K562 (cell line): ENCODE measurements at regions not wholly inside any gene's neighbourhood (a gene's known extent, or its start where the extent isn't known, plus 50 kb on each side); places are given as distances from the start of the nearest gene placed in this dataset.
A peak's percentile ranks its signal among the peaks of the same experiment; 100 is the strongest.

Experiments used
- ATAC-seq: fragments of 200-7000 bp; cut with Tn5 transposase; 3 replicates; pipeline ENCODE4 v1.9.1; 2020; ENCODE audit warnings: moderate library complexity
- BruUV-seq: library from RNA; stranded (reverse); fragments of 400-500 nt; replicated peaks from 2 replicates; lab custom pipeline; 2021; lab: Mats Ljungman, UMichigan
- CTCF ChIA-PET: fragments of 300-600 bp; formaldehyde crosslinking; extraction: SDS; loops from one replicate; lab custom pipeline; 2021; ENCODE audit warnings: low intra/inter-chr PET ratio; lab: Yijun Ruan, JAX
- POLR2A ChIA-PET: fragments of 300-600, 350-650 bp; sonication (Branson Sonifier 250); formaldehyde crosslinking; extraction: SDS; loops from one replicate; lab custom pipeline; 2021; ENCODE audit warnings: antibody characterized with exemption, inconsistent platforms; lab: Yijun Ruan, JAX
- DNase-seq, 4 experiments: peaks; one replicate each; pipeline versions ENCODE4 v3.0.0 to v3.0.0-alpha.2; 2011 to 2018; ENCODE audit warnings: low spot score in 3 of 4, mixed read lengths in 3 of 4; ENCODE audit errors: extremely low read depth in 1 of 4
- FAIRE-seq: peaks from 2 replicates; lab custom pipeline; 2011; peaks lifted over from hg19 to GRCh38; lab: Jason Lieb, UNC
- H2AFZ ChIP-seq: 2 replicates; pipeline ENCODE4 v1.6.0; 2011; ENCODE audit warnings: low read depth, low read length, control low read depth, inconsistent platforms
- H3K27ac ChIP-seq: fragments of 200-600 bp; 3 replicates; pipeline ENCODE4 v1.8.0; 2011; ENCODE audit warnings: low read depth, mild to moderate bottlenecking, control low read depth, inconsistent platforms, low read length, moderate library complexity, mixed read lengths; ENCODE audit errors: extremely low read depth
- H3K27me3 ChIP-seq, 2 experiments: fragments of 300-600 bp in 1 of 2; 2 replicates in 1 of 2; 3 replicates in 1 of 2; pipeline versions ENCODE4 v1.6.0 to v1.8.0; 2011; ENCODE audit warnings: inconsistent platforms in 2 of 2, low read length in 2 of 2, mild to moderate bottlenecking in 1 of 2, mixed read lengths in 1 of 2, moderate library complexity in 1 of 2; ENCODE audit not compliant: control insufficient read depth in 2 of 2, insufficient read depth in 2 of 2
- H3K36me3 ChIP-seq: fragments of 300-600 bp; 3 replicates; pipeline ENCODE4 v1.8.0; 2011; ENCODE audit warnings: mild to moderate bottlenecking, low read length, inconsistent platforms; ENCODE audit not compliant: control insufficient read depth, insufficient read depth
- H3K4me1 ChIP-seq, 2 experiments: fragments of 200-600 bp in 1 of 2; replicated peaks in 1 of 2; 2 replicates in 1 of 2; 3 replicates in 1 of 2; pipeline versions ENCODE4 v1.5.1 to v1.8.0; 2011; ENCODE audit warnings: inconsistent platforms in 2 of 2, low read length in 2 of 2, mild to moderate bottlenecking in 1 of 2, mixed read lengths in 1 of 2, moderate library complexity in 1 of 2; ENCODE audit not compliant: control insufficient read depth in 2 of 2, insufficient read depth in 2 of 2
- H3K4me2 ChIP-seq: 2 replicates; pipeline ENCODE4 v1.6.1; 2011; ENCODE audit warnings: low read length, control low read depth, inconsistent platforms, mixed read lengths; ENCODE audit not compliant: insufficient read depth
- H3K4me3 ChIP-seq: fragments of 200-600 bp; sonication (generic), shearing (Covaris generic); 2 replicates; pipeline ENCODE4 v1.5.1; 2016; ENCODE audit warnings: control low read depth, inconsistent platforms
- H3K79me2 ChIP-seq: fragments of 200-600 bp; 3 replicates; pipeline ENCODE4 v1.8.0; 2011; ENCODE audit warnings: low read length, inconsistent platforms; ENCODE audit not compliant: control insufficient read depth, insufficient read depth
- H3K9ac ChIP-seq, 2 experiments: 2 replicates each; pipeline versions ENCODE4 v1.6.0 to v1.6.1; 2011; ENCODE audit warnings: low read depth in 2 of 2, low read length in 2 of 2, control low read depth in 1 of 2, inconsistent platforms in 1 of 2, mild to moderate bottlenecking in 1 of 2, mixed read lengths in 1 of 2; ENCODE audit not compliant: insufficient read depth in 1 of 2
- H3K9me1 ChIP-seq: one replicate; pipeline ENCODE4 v1.6.0; 2011; ENCODE audit warnings: inconsistent platforms, mild to moderate bottlenecking, low read length, moderate library complexity; ENCODE audit not compliant: control insufficient read depth, insufficient read depth
- H3K9me3 ChIP-seq: replicated peaks from 2 replicates; pipeline ENCODE4 v1.5.1; 2011; ENCODE audit warnings: low read depth, low read length, inconsistent platforms; ENCODE audit not compliant: control insufficient read depth, insufficient read depth
- H4K20me1 ChIP-seq: replicated peaks from 2 replicates; pipeline ENCODE4 v1.6.1; 2011; ENCODE audit warnings: low read length, inconsistent platforms, mixed read lengths; ENCODE audit not compliant: control insufficient read depth, insufficient read depth
- MAZ ChIP-seq, 2 experiments: fragments of 450-650 bp in 1 of 2; sonication (generic) in 1 of 2; formaldehyde crosslinking; IDR thresholded peaks in 1 of 2; conservative IDR thresholded peaks in 1 of 2; 2 replicates each; pipeline versions ENCODE4 v1.4.0 to v1.5.0; 2020; ENCODE audit warnings: mild to moderate bottlenecking in 1 of 2, missing genetic modification reagents in 1 of 2
- PCBP1 ChIP-seq: fragments of 200-400 bp; formaldehyde crosslinking; IDR thresholded peaks from 2 replicates; pipeline ENCODE4 v1.6.1; 2018; ENCODE audit warnings: mild to moderate bottlenecking, low read depth, low read length; ENCODE audit not compliant: poor library complexity, severe bottlenecking
- RAD21 ChIP-seq, 2 experiments: fragments of 250-450 bp in 1 of 2; fragments of 450-650 bp in 1 of 2; sonication (Bioruptor Pico) in 1 of 2; formaldehyde crosslinking in 1 of 2; IDR thresholded peaks in 1 of 2; conservative IDR thresholded peaks in 1 of 2; 2 replicates each; pipeline versions ENCODE4 v1.4.0 to v1.8.0; 2020 to 2022; ENCODE audit warnings: mild to moderate bottlenecking in 2 of 2, moderate library complexity in 1 of 2
- RB1 ChIP-seq: fragments of 450-650 bp; IDR thresholded peaks from 2 replicates; pipeline ENCODE4 v1.6.1; 2017; ENCODE audit warnings: low read depth, mild to moderate bottlenecking
- RBM17 ChIP-seq: fragments of 200-400 bp; formaldehyde crosslinking; IDR thresholded peaks from 2 replicates; pipeline ENCODE4 v1.6.1; 2017; ENCODE audit warnings: low read depth, mild to moderate bottlenecking, low read length, borderline replicate concordance
- SMARCA4 ChIP-seq: fragments of 450-650 bp; IDR thresholded peaks from 2 replicates; pipeline ENCODE4 v1.6.1; 2016
- SP1 ChIP-seq: sonication (generic); formaldehyde crosslinking; IDR thresholded peaks from 2 replicates; pipeline ENCODE4 v1.8.1; 2022; ENCODE audit warnings: mild to moderate bottlenecking, missing genetic modification reagents
- ZNF239 ChIP-seq: fragments of 250-450 bp; sonication (Bioruptor Pico); IDR thresholded peaks from 2 replicates; pipeline ENCODE4 v1.4.0; 2020; ENCODE audit warnings: mild to moderate bottlenecking
- ZNF408 ChIP-seq: fragments of 250-450 bp; sonication (Bioruptor Pico); IDR thresholded peaks from 2 replicates; pipeline ENCODE4 v1.4.0; 2020; ENCODE audit warnings: low read depth, mild to moderate bottlenecking, moderate library complexity
- WGBS: fragments of 100-300 bp; shearing (Covaris generic); methylation state at CpG from one replicate; pipeline ENCODE4 v1.1.6; 2016; ENCODE audit warnings: low coverage, mixed read lengths; ENCODE audit not compliant: insufficient coverage; ENCODE audit errors: missing lambda C conversion rate; 5-methylcytosine and 5-hydroxymethylcytosine counted together
- in situ Hi-C: fragments of 300-500 bp; cut with MboI; formaldehyde crosslinking; loops from 4 replicates; pipeline ENCODE4 v1.15.0; 2018; ENCODE audit warnings: inconsistent platforms, mixed read lengths
- intact Hi-C: fragments of 100-400 bp; cut with micrococcal nuclease; formaldehyde crosslinking; loops from 2 replicates; pipeline ENCODE4 v1.14.2; 2022
- TF ChIP-seq, protein P1 (sequence below): fragments of 450-650 bp; IDR thresholded peaks from one replicate; pipeline ENCODE4 v1.6.1; 2018; ENCODE audit warnings: mild to moderate bottlenecking, moderate library complexity; ENCODE audit not compliant: partially characterized antibody

DNA sequence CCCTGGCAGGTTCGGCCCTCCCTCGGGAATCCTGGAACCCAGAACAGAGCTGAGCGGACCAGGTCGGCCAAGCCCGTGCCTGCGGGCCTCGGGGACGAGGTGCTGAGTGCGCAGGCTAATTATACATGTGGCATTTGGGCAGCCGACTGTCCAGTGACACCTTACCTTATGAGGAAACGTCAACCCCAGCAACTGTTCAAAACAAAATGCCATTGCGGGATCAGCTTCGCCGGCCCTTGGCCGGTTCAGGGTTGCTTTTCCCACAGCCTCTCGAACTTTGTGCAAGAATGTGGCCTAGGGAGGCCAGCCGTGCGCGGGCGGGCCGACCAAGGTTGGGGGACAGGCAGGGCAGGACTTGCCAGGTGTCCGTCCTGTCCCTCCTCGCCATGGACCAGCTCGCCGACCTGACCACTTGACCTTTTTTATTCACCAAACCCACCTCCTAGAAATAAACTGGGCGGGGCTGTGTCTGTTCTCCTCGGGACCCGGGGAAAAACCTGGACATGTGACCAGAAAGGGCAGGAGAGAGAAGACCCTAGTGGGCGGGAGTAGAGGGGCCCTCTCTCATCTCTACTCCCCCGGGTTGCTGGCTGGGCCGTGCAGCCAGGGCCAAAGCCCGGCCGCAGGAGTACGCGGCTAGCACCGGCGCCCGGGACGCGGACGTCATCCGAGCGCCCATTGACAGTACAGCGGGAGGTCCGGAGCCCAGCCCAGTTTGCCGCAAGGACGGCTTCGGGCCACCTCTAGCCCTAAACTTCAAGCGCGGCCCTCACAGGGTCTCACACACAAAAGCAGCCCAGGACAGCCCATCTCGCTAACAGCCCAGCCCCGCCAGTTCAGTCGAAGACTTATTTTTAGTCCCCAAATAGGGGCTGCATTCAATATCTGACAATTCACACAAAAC is 134.3 kb upstream of the C11orf58 start (continued):
- TF ChIP-seq PCBP1 (no peak), RB1 (no peak), MAZ (CRISPR knock-in tag; conservative IDR thresholded peaks at IDR 0.05 in 1 of 2, IDR thresholded peaks at IDR 0.05 in 1 of 2) (peak in 1 of 2 experiments; percentile 48; a peak in 2 of 4 replicates)

DNA sequence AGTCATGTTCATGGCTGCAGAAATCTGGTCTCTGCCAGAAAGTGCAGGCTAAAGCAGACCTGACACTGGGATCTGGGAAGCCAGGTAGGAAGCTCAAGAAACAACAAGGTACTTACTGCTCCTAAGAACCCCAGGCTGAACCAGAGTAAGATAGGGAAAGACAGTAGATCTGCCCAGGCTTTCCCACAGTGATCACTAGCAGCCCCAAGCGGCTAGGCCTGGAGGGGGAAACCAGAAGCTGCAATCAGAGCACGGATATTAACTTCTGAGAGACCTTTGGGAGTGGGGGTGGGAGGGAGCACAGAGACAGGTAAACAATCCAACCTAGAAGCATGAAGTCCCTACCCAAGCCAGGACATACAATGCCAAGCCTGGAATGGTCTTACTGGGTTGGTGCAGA is 135.2 kb upstream of the C11orf58 start:
- peak overlapping the region; percentile 95 for H2AFZ ChIP-seq
- H3K9ac ChIP-seq, result peak overlapping the region in 1 of 2 experiments; percentile 33; a peak in 1 of 4 replicates
- BruUV-seq, result no TSS peak
- in situ Hi-C loops (loop anchor here (25.0 kb wide), 1 partner anchor 766 kb away; no protein-coding TSS in a partner anchor), intact Hi-C loops (loop anchor here (5.0 to 10.0 kb wide), 3 partner anchors 148 to 558 kb away; no protein-coding TSS in a partner anchor)
- H3K9me3 ChIP-seq, result no peaks in the 10 kb centered on the region
- ATAC-seq (peak; percentile 8), FAIRE-seq (peak; percentile 70), DNase-seq (peak; percentile 19 to 72 (median 38))
- no peaks in the 10 kb centered on the region for H3K36me3 ChIP-seq
- 14% methylated on average over 2 of the region's 2 CpGs for WGBS
- H3K27me3 ChIP-seq, result no peaks in the 10 kb centered on the region
- ChIA-PET CTCF (no interaction called here), POLR2A (interaction anchor here (0.7 to 0.9 kb wide), 2 partner anchors 9 to 96 kb away, joined by 3 to 4 read pairs; no protein-coding TSS in a partner anchor)
- H3K4me1 ChIP-seq, result peaks cover 16 to 40% of the 10 kb centered on the region in 2 experiments; a peak in 4 of 5 replicates
- H3K4me2 ChIP-seq, result peak overlapping the region; percentile 79; the same call in 1 of the 2 replicates
- H3K79me2 ChIP-seq, result peaks cover 30% of the 10 kb centered on the region
- H3K27ac ChIP-seq, result no peak overlapping the region
- peak overlapping the region; percentile 71; the same call in 1 of the 2 replicates for H3K4me3 ChIP-seq
- H4K20me1 ChIP-seq, result no peaks in the 10 kb centered on the region
- no peaks in the 10 kb centered on the region for H3K9me1 ChIP-seq
- TF ChIP-seq ZNF239 (CRISPR knock-in tag), result no peak
- TF ChIP-seq ZNF408 (CRISPR knock-in tag), result no peak
- no peak for TF ChIP-seq SMARCA4
- TF ChIP-seq SP1 (CRISPR knock-in tag), result 0 out of 2 replicates have a peak, but pooled peaks have one; percentile 29
- no peak for TF ChIP-seq RBM17
- TF ChIP-seq RAD21 (CRISPR knock-in tag; conservative IDR thresholded peaks at IDR 0.05 in 1 of 2, IDR thresholded peaks at IDR 0.05 in 1 of 2), result peak in 1 of 2 experiments; percentile 30; a peak in 1 of 4 replicates
- TF ChIP-seq, protein P1, sequence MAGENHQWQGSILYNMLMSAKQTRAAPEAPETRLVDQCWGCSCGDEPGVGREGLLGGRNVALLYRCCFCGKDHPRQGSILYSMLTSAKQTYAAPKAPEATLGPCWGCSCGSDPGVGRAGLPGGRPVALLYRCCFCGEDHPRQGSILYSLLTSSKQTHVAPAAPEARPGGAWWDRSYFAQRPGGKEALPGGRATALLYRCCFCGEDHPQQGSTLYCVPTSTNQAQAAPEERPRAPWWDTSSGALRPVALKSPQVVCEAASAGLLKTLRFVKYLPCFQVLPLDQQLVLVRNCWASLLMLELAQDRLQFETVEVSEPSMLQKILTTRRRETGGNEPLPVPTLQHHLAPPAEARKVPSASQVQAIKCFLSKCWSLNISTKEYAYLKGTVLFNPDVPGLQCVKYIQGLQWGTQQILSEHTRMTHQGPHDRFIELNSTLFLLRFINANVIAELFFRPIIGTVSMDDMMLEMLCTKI, result no peak
